Stimulated activated CD4-positive, alpha-beta T cell treated with anti-CD3 and anti-CD28 coated beads, Interleukin-1b, Interleukin-23, amount 100 ng/mL, for 48 hours (primary cell): ENCODE measurements at regions not wholly inside any gene's neighbourhood (a gene's known extent, or its start where the extent isn't known, plus 50 kb on each side); places are given as distances from the start of the nearest gene placed in this dataset.
"Not testable (repeated sequence)": the region's sequence is repeated elsewhere in the genome, so short reads cannot be mapped to it uniquely, and the experiment has no call there.

Experiments used
- DNase-seq: peaks from one replicate; pipeline ENCODE4 v3.0.0-alpha.2; 2020

DNA sequence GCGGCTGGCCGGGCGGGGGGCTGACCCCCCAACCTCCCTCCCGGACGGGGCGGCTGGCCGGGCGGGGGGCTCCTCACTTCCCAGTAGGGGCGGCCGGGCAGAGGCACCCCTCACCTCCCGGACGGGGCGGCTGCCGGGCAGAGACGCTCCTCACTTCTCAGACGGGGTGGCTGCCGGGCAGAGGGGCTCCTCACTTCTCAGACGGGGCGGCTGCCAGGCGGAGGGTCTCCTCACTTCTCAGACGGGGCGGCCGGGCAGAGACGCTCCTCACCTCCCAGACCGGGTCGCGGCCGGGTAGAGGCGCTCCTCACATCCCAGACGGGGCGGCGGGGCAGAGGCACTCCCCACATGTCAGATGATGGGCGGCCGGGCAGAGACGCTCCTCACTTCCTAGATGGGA lies 112.6 kb upstream of the FAM174B start:
- not testable (repeated sequence) for DNase-seq

DNA sequence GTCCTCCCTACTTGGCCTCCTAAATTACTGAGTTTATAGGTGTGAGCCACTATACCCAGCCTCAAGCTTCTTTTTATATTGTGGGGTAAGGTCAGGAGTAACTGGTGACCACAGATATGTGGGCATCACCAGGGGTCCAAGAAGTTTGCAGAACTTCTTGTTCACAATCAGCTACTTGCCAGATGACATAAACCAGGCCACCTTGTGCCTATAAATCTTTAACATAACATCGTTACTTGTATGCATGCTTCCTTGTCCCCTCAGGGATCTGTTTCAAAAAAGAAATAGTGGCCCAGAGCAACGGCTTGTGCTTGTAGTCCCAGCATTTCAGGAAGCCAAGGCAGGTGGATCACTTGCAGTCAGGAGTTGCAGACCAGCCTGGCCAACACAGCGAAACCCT lies 115.1 kb upstream of the FAM174B start:
- DNase-seq, result no peak

DNA sequence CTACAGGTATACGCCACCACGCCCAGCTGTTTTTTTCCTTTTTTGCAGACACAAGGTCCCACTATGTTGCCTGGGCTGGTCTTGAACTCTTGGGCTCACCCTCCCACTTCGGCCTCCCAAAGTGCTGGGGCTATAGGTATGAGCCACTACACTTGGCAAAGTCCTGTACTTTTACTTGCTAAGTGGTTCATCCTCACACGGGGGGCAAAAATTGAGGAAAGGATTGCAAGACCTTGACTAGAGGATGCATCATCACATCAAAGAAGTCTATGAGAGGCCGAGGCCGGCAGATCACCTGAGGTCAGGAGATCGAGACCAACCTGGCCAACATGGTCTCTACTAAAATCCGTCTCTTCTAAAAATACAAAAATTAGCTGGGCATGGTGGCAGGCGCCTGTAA lies 116.5 kb upstream of the FAM174B start:
- no peak for DNase-seq

DNA sequence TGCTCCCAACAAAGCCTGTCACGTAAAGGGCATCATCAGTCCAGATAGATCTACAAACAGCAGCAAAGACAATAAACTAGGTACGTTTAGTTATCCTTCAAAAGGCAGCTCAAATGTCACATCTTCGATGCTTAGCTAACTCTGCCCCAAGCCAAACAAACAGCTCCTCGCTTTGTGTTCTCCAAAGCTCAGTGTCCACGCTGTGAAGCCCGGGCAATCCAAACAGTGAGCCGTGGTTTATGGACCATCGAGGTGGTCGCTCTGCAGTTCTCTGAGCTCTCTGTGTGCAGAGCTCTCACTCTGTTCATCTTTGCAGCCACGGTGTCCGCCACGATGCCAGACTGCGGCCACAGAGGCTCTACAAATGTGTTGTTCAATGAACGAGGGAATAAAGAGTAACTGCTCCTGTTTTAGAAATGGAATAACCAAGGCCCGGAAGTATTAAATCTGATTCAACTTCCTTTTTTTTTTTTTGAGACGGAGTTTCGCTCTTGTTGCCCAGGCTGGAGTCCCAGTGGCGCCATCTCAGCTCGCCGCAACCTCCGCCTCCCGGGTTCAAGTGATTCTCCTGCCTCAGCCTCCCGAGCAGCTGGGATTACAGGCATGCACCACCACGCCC lies 117.2 kb upstream of the FAM174B start:
- DNase-seq, result no peak

DNA sequence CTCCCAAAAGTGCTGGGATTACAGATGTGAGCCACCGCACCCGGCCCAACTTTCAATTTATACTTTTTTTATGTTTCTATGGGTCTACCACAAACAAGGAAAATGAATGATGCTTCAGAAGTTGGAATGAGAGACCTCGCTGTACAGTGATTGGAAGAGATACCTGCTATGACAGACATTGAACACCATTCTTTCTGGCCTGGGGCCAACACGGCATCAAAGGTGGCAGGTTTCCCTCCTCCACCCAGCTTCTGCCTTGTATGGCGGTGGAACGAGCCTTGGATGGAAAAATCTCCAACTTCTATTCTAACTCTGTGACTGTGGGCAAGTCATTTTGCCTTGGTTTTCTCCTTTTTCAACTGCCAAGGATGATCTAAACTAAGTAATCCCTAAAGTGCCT lies 117.8 kb upstream of the FAM174B start:
- DNase-seq, result no peak

DNA sequence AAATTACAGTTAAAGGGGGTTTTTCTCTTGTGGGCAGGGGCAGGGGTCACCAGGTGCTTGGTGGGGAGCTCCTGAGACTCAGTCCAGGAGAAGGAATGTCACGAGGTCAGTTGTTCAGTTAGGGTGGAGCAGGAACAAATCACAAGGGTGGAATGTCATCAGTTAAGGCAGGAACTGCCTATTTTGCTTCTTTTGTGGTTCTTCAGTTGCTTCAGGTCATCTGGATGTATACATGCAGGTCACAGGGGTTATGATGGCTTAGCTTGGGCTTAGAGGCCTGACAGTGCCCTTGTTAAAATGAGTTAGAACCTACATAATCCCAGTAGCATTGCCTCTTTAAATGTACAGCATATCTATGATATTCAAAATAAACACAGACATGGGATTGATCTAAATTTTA lies 120.2 kb upstream of the CHD2 start:
- no peak for DNase-seq

DNA sequence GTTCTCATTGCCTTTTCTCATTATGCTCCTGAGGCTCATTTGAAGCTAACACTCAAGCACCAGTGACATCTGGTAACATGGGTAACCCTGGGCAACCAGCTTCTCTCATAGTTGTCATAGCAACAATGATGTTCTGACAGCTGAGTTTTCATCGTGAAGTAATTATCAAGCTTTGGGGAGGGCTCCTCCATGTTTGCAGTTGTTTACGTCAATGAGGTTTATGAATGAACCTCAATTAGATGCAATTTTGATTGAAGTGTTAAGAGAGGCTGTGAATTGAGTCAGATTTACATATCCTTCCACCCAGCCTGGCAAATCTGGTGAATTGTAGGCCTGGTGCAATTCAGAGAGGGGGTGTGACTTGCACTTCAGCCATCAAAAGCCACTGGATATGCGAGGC lies 119.3 kb upstream of the CHD2 start:
- no peak for DNase-seq

DNA sequence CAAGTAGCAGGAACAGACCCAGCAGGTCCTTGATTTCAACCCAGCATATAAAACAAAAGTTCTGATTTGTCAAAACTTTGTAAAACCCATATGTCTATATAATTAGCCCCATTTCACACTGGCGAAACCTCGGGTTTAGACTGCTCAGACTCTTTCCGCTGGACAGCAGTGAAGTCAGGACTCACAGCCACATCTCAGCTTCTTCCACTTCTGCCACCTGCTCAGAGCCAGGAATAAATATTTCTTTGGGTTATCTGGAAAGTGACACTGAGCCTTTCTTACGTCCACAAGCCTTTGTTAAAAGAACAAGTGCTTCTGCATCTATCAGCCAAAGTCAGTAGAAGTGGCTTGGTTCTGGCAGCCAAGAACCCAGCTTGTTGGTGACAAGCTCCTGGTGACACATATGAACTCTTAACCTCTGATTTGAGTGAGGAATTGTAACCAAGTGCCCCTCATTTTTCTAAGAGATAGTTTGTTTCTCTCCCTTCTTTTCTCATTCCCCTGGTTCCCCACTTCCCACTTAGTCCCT lies 118.1 kb upstream of the CHD2 start:
- DNase-seq, result no peak

DNA sequence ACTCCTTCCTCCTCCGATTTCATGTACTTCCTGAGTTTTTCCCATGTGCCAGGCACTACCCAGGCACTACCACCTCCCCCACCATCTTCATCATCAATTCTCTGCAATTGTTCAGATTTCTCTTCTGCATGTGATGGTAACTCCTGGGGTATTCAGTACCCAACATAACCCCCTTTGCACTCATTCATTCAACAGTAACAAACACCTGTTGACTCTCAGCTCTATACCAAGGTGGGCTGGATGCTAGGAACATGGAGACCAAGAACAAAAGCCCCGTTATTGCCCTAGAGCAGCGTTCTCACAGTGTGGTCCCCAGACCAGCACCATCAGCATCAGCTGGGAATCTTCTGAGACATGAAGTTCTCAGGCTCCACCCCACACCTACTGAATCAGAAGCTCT lies 113.0 kb upstream of the CHD2 start:
- no peak for DNase-seq

DNA sequence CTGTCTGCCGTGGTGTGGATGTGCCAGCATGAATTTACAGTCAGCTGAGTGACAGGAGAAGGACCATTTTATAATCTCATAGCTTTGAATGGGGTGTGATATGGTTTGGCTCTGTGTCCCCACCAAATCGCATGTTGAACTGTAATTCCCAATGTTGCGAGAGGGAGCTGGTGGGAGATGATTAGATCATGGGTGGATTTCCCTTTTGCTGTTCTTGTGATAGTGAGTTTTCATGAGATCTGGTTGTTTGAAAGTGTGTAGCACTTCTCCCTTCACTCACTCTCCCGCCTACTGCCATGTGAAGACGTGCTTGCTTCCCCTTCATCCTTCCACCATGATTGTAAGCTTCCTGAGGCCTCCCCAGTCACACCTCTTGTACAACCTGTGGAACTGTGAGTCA lies 111.9 kb upstream of the CHD2 start:
- no peak for DNase-seq

DNA sequence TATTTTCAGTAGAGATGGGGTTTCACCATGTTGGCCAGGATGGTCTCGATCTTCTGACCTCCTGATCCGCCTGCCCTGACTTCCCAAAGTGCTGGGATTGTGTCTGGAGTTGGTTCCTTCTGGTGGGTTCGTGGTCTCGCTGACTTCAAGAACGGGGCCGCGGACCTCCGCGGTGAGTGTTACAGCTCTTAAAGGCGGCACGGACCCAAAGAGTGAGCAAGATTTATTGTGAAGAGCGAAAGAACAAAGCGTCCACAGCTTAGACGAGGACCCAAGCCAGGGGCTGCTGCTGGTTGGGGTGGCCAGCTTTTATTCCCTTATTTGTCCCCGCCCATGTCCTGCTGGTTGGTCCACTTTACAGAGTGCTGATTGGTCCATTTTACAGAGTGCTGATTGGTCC lies 111.3 kb upstream of the CHD2 start:
- DNase-seq, result not testable (repeated sequence)

DNA sequence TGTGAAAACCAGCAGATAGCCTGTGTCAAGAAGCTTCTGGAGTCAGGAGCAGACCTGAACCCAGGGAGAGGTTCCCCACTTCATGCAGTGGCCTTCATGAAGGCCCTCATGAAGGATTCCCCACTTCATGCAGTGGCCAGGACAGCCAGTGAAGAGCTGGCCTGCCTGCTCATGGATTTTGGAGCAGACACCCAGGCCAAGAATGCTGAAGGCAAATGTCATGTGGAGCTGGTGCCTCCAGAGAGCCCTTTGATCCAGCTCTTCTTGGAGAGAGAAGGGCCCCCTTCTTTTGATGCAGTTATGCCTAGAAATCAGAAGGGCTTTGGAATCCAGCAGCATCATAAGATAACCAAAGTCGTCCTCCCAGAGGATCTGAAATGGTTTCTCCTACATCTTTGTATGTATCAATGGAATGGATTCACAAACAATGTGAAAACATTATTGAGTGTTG lies 103.9 kb upstream of the CHD2 start:
- no peak for DNase-seq

DNA sequence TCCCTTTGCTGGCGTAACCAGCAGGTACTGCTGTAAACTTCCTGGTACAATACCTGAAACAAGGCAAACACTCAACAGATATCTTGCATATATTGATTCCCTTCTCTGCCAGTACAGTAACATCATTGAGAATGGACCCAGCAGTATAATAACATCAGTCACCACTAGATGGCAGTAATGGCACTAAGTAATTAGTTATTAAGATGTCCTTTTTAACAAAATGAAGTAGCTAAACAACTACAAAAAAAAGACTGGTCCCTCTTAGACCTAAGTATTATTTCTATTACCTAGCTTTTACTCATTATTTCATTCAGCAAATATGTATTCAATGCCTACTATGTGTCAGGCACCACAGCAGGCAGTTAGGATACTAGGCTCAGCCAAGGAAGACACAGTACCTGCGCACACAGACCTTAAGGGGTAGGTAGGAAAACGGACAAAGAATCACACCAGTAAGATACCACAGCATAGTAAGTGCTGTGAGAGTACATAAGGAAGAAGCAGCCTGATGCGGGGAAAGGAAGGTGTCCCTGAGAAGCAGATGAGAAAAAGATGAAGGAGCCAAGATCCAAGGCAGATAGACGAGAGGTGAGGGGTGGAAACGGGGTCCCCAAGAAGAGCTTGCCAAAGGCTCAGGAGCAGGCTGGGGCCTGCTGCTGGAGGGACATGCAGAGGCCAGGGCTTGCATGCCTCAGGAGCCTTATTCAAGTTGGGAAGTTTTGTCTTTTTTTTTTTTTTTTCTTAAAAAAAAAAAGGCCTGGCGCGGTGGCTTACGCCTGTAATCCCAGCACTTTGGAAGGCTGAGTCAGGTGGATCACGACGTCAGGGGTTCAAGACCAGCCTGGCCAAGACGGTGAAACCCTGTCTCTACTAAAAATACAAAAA lies 102.7 kb upstream of the CHD2 start:
- no peak for DNase-seq

DNA sequence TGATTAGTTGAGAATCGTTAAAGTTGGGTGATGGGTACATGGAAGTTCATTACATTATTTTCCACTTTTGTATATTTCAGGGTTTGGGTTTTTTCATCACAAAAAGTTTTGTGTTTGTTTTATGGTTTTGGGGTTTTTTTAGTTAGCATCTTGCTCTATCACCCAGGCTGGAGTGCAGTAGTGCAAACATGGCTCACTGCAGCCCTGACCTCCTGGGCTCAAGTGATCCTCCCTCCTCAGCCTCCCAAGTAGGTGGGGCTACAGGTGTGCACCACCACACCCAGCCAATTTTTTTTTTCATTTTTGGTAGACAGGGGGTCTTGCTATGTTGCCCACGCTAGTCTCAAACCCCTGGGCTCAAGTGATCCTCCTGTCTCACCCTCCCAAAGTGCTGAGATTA lies 100.1 kb upstream of the CHD2 start:
- no peak for DNase-seq

DNA sequence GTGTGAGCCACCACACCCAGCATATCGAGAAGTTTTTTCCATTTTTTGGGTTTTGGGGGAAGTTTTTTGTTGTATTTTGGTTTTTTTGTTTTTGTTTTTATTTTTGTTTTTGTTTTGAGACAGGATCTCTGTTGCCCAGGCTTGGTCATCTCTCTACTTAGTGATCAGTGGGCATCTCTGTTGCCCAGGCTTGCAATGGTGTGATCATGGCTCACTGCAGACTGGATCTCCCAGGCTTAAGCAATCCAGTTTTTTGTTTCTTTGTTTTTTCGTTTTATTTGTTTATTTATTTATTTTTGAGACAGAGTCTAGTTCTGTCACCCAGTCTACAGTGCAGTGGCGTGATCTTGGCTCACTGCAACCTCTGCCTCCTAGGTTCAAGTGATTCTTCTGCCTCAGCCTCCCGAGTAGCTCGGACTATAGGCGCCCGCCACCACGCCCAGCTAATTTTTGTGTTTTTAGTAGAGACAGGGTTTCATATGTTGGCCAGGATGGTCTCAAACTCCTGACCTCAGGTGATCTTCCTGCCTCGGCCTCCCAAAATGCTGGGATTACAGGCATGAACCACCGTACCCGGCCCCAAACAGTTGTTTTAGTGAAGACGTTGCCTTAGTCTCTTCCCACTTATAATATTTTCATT lies 99.6 kb upstream of the CHD2 start:
- not testable (repeated sequence) for DNase-seq

DNA sequence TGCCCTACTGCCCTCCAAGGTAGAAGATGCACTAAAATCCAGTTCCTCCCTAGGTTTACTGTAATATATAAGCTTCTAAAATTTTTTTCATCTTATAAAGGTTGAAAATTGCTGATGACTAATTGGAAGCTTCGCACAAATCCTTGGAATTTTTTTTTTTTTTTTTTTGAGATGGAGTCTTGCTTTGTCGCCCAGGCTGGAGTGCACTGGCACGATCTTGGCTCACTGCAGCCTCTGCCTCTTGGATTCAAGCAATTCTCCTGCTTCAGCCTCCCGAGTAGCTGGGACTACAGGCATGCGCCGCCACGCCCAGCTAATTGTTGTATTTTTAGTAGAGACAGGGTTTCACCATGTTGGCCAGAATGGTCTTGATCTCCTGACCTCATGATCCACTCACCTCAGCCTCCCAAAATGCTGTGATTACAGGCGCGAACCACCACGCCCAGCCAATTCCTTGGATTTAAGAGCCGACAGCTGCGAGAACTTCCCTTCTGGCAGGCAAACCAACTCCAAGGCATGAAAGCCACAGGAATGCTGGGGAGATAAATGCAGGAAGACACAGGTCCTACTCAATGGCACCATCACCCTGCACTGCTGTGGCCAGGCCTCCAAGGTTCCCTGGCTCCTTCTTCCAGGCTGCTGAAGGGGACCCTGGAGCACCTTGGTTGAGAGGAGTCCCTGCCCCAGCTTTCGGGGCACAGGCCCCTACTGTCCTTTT lies 98.9 kb upstream of the CHD2 start:
- DNase-seq, result not testable (repeated sequence)

DNA sequence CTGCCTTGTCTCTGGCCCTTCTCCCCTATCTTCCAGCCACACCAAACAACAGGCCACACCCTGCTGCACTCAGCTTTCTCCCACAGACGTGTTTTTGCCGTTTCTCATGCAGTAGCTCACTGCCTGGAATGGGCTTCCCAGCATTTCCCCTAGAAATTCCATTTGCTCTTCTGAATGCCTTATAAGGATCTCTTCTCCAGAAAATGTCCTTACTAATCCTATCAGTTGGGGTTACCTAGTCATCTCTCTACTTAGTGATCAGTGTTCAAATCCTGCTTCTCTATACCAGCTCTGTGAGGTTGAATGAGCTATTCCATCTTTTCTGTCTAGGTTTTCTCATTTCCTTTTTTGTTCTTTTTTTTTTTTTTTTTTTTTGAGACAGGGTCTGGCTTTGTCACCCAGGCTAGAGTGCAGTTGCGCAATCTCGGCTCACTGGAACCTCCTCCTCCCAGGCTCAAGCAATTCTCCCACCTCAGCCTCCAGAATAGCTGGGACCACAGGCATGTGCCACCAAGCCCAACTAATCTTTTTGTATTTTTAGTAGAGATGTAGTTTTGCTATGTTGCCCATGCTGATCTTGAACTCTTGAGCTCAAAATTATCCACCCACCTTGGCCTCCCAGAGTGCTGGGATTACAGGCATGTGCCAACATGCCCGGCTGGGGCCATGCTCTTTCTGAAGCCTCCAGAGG lies 98.2 kb upstream of the CHD2 start:
- DNase-seq, result no peak

DNA sequence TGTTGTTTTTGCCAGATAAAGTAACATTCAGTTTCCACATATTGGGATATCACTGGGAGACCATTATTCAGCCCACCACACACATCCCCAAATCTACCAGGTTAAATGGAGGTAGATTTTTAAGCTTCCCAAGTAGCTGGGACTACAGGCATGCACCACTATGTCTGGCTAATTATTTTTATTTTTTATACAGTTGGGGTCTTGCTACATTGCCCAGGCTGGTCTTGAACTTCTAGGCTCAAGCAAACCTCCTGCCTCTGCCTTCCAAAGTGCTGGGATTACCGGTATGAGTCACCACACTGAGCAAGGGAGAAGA lies 96.6 kb upstream of the CHD2 start:
- DNase-seq, result no peak

DNA sequence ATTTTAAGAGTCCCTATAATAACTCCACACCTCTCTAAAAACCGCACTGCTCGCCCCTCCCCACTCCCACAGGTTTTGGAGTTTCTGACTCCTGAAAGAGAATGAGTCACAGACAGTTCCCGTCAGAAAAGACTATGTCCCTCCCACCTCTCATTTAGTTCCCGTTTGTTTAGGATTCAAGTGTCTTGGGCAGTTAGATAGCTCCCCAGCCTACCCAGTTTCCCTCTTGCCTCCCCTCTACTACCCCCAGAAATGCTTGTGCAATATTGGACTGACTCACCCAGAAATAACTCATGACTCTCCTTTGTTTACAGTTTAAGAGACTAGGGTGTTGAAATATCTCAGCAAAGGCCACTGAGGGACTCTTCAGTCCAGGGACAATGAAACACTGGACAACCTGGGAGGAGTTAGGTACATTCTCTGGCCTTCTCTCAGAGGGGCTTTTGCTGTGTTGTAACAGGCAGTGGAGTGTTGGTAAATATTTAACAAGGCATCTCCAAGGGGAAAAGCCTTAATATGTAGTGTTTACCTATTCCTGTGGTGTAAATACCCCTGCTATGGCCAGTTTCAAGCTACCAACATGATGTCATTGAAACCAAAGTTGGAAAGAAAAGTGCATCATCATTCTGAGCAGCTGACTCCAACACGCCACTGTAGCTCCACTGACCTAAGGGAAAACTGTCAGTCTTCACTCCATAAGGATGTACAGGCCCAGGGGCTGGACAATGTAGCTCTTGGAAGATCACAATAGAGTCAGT lies 96.1 kb upstream of the CHD2 start:
- peak; percentile 90 for DNase-seq

DNA sequence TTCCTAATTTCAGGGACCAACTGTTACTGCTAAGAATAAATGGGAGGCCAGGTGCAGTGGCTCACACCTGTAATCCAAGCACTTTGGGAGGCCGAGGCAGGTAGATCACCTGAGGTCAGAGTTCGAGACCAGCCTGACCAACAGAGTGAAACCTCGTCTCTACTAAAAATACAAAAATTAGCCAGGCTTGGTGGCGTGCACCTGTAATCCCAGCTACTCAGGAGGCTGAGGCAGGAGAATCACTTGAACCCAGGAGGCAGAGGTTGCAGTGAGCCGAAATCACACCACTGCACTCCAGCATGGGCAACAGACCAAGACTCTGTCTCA lies 95.6 kb upstream of the CHD2 start:
- DNase-seq, result not testable (repeated sequence)

DNA sequence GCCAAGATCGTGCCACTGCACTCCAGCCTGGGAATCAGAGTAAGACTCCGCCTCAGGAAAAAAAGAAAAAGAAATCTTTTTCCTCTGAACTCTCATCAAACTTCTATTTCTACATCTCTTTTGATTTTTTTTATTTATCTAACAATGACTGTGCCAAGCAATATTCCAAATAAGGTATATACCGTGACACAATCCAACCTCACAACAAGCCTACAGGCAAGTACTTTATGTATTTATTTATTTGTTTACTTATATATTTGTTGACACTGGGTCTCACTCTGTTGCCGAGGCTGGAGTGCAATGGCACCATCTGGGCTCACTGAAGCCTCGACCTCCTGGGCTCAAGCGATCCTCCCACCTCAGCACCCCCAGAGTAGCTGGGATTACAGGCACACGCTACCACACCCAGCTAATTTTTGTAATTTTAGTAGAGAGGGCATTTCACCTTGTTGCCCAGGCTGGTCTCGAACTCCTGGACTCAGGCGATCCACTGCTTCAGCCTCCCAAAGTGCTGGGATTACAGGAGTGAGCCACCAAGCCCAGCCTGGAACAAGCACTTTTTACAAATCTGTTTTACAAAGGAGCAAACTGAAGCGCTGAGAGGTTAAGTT lies 94.9 kb upstream of the CHD2 start:
- DNase-seq, result no peak

DNA sequence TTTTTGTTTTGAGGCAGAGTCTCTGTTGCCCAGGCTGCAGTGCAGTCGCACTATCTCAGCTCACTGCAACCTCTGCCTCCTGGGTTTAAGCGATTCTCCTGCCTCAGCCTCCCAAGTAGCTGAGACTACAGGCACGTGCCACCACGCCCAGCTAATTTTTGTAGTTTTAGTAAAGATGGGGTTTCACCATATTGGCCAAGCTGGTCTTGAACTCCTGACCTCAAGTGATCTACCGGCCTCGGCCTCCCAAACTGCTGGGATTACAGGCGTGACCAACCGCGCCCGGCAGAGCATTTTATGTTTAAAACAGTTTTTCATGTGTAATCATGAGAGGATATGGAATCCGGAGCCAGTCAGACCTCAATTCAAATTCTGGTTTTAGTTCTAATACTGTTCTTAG lies 94.0 kb upstream of the CHD2 start:
- DNase-seq, result not testable (repeated sequence)
